ENCODE measurements at regions not wholly inside any gene's neighbourhood (a gene's known extent, or its start where the extent isn't known, plus 50 kb on each side); places are given as distances from the start of the nearest gene placed in this dataset.

GRCh38 chr5:38029397-38030065, 189.7 kb upstream of the GDNF start:
- H3K27me3 Mint-ChIP-seq (ENCODE audit: low read depth) = no peaks in the 10 kb centered on the region
- H3K4me1 Mint-ChIP-seq (ENCODE audit: low read depth) = no peaks in the 10 kb centered on the region
- H3K4me3 Mint-ChIP-seq = no peak overlapping the region
- no peak overlapping the region for H3K27ac Mint-ChIP-seq
- no peaks in the 10 kb centered on the region for H3K36me3 Mint-ChIP-seq (ENCODE audit: insufficient read depth in 2 of 2)
- no peaks in the 10 kb centered on the region for H3K9me3 Mint-ChIP-seq
- DNase-seq (no peak), ATAC-seq (replicated peaks in 1 of 2) (no peak)

GRCh38 chr5:38023799-38024198, 184.0 kb upstream of the GDNF start:
- DNase-seq (no peak), ATAC-seq (replicated peaks in 1 of 2) (no peak)
- H3K9me3 Mint-ChIP-seq = no peaks in the 10 kb centered on the region
- H3K27me3 Mint-ChIP-seq (ENCODE audit: low read depth) = no peaks in the 10 kb centered on the region
- no peaks in the 10 kb centered on the region for H3K36me3 Mint-ChIP-seq (ENCODE audit: insufficient read depth in 2 of 2)
- no peak overlapping the region for H3K27ac Mint-ChIP-seq
- no peaks in the 10 kb centered on the region for H3K4me1 Mint-ChIP-seq (ENCODE audit: low read depth)
- no peak overlapping the region for H3K4me3 Mint-ChIP-seq

GRCh38 chr5:38023371-38023770, 183.5 kb upstream of the GDNF start:
- no peaks in the 10 kb centered on the region for H3K27me3 Mint-ChIP-seq (ENCODE audit: low read depth)
- H3K4me1 Mint-ChIP-seq (ENCODE audit: low read depth) = no peaks in the 10 kb centered on the region
- no peaks in the 10 kb centered on the region for H3K36me3 Mint-ChIP-seq (ENCODE audit: insufficient read depth in 2 of 2)
- no peaks in the 10 kb centered on the region for H3K9me3 Mint-ChIP-seq
- no peak for DNase-seq
- ATAC-seq (replicated peaks in 1 of 2) = no peak
- no peak overlapping the region for H3K27ac Mint-ChIP-seq
- H3K4me3 Mint-ChIP-seq = no peak overlapping the region

GRCh38 chr5:38022631-38023030, 182.8 kb upstream of the GDNF start:
- no peaks in the 10 kb centered on the region for H3K4me1 Mint-ChIP-seq (ENCODE audit: low read depth)
- no peak overlapping the region for H3K27ac Mint-ChIP-seq
- ATAC-seq (replicated peaks in 1 of 2) (no peak), DNase-seq (no peak)
- H3K4me3 Mint-ChIP-seq = no peak overlapping the region
- no peaks in the 10 kb centered on the region for H3K36me3 Mint-ChIP-seq (ENCODE audit: insufficient read depth in 2 of 2)
- no peaks in the 10 kb centered on the region for H3K9me3 Mint-ChIP-seq
- H3K27me3 Mint-ChIP-seq (ENCODE audit: low read depth) = no peaks in the 10 kb centered on the region

GRCh38 chr5:38018016-38018415, 178.2 kb upstream of the GDNF start:
- DNase-seq (no peak), ATAC-seq (replicated peaks in 1 of 2) (no peak)
- H3K27me3 Mint-ChIP-seq (ENCODE audit: low read depth) = no peaks in the 10 kb centered on the region
- no peaks in the 10 kb centered on the region for H3K36me3 Mint-ChIP-seq (ENCODE audit: insufficient read depth in 2 of 2)
- H3K4me1 Mint-ChIP-seq (ENCODE audit: low read depth) = no peaks in the 10 kb centered on the region
- no peak overlapping the region for H3K27ac Mint-ChIP-seq
- no peaks in the 10 kb centered on the region for H3K9me3 Mint-ChIP-seq
- H3K4me3 Mint-ChIP-seq = no peak overlapping the region

- Mint-ChIP-seq H3K27ac (no peak overlapping the region), H3K36me3 (ENCODE audit: insufficient read depth in 2 of 2) (no peaks in the 10 kb centered on the region), H3K27me3 (ENCODE audit: low read depth) (no peaks in the 10 kb centered on the region), H3K4me3 (no peak overlapping the region), H3K4me1 (ENCODE audit: low read depth) (no peaks in the 10 kb centered on the region), H3K9me3 (no peaks in the 10 kb centered on the region)
- DNase-seq (no peak), ATAC-seq (replicated peaks in 1 of 2) (no peak)
These were observed 173.3 kb upstream of the GDNF start for GRCh38 chr5:38013107-38013506.

GRCh38 chr5:38011668-38012188, 171.9 kb upstream of the GDNF start:
- ATAC-seq (replicated peaks in 1 of 2) (no peak), DNase-seq (no peak)
- Mint-ChIP-seq H3K9me3 (no peaks in the 10 kb centered on the region), H3K27ac (no peak overlapping the region), H3K27me3 (ENCODE audit: low read depth) (no peaks in the 10 kb centered on the region), H3K4me3 (no peak overlapping the region), H3K36me3 (ENCODE audit: insufficient read depth in 2 of 2) (no peaks in the 10 kb centered on the region), H3K4me1 (ENCODE audit: low read depth) (no peaks in the 10 kb centered on the region)

- H3K27me3 Mint-ChIP-seq (ENCODE audit: low read depth) = no peaks in the 10 kb centered on the region
- H3K4me1 Mint-ChIP-seq (ENCODE audit: low read depth) = no peaks in the 10 kb centered on the region
- H3K4me3 Mint-ChIP-seq = no peak overlapping the region
- no peak overlapping the region for H3K27ac Mint-ChIP-seq
- no peak for ATAC-seq (replicated peaks in 1 of 2)
- no peaks in the 10 kb centered on the region for H3K9me3 Mint-ChIP-seq
- no peak for DNase-seq
- no peaks in the 10 kb centered on the region for H3K36me3 Mint-ChIP-seq (ENCODE audit: insufficient read depth in 2 of 2)
These were observed 170.0 kb upstream of the GDNF start for GRCh38 chr5:38009749-38010358.

- no peak for ATAC-seq (replicated peaks in 1 of 2)
- no peak overlapping the region for H3K27ac Mint-ChIP-seq
- DNase-seq = no peak
- no peaks in the 10 kb centered on the region for H3K27me3 Mint-ChIP-seq (ENCODE audit: low read depth)
- no peak overlapping the region for H3K4me3 Mint-ChIP-seq
- H3K36me3 Mint-ChIP-seq (ENCODE audit: insufficient read depth in 2 of 2) = no peaks in the 10 kb centered on the region
- H3K9me3 Mint-ChIP-seq = no peaks in the 10 kb centered on the region
- H3K4me1 Mint-ChIP-seq (ENCODE audit: low read depth) = no peaks in the 10 kb centered on the region
These were observed 168.4 kb upstream of the GDNF start for GRCh38 chr5:38008198-38008597.

GRCh38 chr5:37999593-37999992, 159.8 kb upstream of the GDNF start:
- peaks cover 0 to 2% of the 10 kb centered on the region in 2 donors for H3K9me3 Mint-ChIP-seq

GRCh38 chr5:37996918-37997317, 157.1 kb upstream of the GDNF start:
- no peak overlapping the region for H3K4me3 Mint-ChIP-seq
- no peaks in the 10 kb centered on the region for H3K27me3 Mint-ChIP-seq (ENCODE audit: low read depth)
- H3K9me3 Mint-ChIP-seq = peaks cover 0 to 2% of the 10 kb centered on the region in 2 donors
- ATAC-seq (replicated peaks in 1 of 2) (no peak), DNase-seq (no peak)
- no peaks in the 10 kb centered on the region for H3K4me1 Mint-ChIP-seq (ENCODE audit: low read depth)
- H3K27ac Mint-ChIP-seq = no peak overlapping the region
- no peaks in the 10 kb centered on the region for H3K36me3 Mint-ChIP-seq (ENCODE audit: insufficient read depth in 2 of 2)

More at GRCh38 chr5:37999593-37999992, 159.8 kb upstream of the GDNF start:
- Mint-ChIP-seq H3K27ac (no peak overlapping the region), H3K27me3 (ENCODE audit: low read depth) (no peaks in the 10 kb centered on the region), H3K36me3 (ENCODE audit: insufficient read depth in 2 of 2) (no peaks in the 10 kb centered on the region), H3K4me1 (ENCODE audit: low read depth) (no peaks in the 10 kb centered on the region), H3K4me3 (no peak overlapping the region)
- ATAC-seq (replicated peaks in 1 of 2) (no peak), DNase-seq (no peak)

GRCh38 chr5:37994729-37995128, 154.9 kb upstream of the GDNF start:
- ATAC-seq (replicated peaks in 1 of 2) = no peak

GRCh38 chr5:37991301-37992299, 151.8 kb upstream of the GDNF start:
- no peak overlapping the region for H3K27ac Mint-ChIP-seq
- no peaks in the 10 kb centered on the region for H3K4me1 Mint-ChIP-seq (ENCODE audit: low read depth)
- H3K27me3 Mint-ChIP-seq (ENCODE audit: low read depth) = peaks cover 6% of the 10 kb centered on the region
- DNase-seq (no peak), ATAC-seq (replicated peaks in 1 of 2) (no peak)
- no peaks in the 10 kb centered on the region for H3K36me3 Mint-ChIP-seq (ENCODE audit: insufficient read depth in 2 of 2)
- no peak overlapping the region for H3K4me3 Mint-ChIP-seq
- no peaks in the 10 kb centered on the region for H3K9me3 Mint-ChIP-seq

More at GRCh38 chr5:37994729-37995128, 154.9 kb upstream of the GDNF start:
- no peak overlapping the region for H3K27ac Mint-ChIP-seq
- no peak overlapping the region for H3K4me3 Mint-ChIP-seq
- DNase-seq = no peak
- H3K27me3 Mint-ChIP-seq (ENCODE audit: low read depth) = no peaks in the 10 kb centered on the region
- no peaks in the 10 kb centered on the region for H3K36me3 Mint-ChIP-seq (ENCODE audit: insufficient read depth in 2 of 2)
- no peaks in the 10 kb centered on the region for H3K4me1 Mint-ChIP-seq (ENCODE audit: low read depth)
- no peaks in the 10 kb centered on the region for H3K9me3 Mint-ChIP-seq
